AG10803 (cell line): ENCODE measurements at regions not wholly inside any gene's neighbourhood (a gene's known extent, or its start where the extent isn't known, plus 50 kb on each side); places are given as distances from the start of the nearest gene placed in this dataset.

Experiments used
- DNase-seq: peaks from one replicate; pipeline ENCODE4 v3.0.0; 2010; ENCODE audit warnings: low read depth
- H3K4me3 ChIP-seq: 2 replicates; pipeline ENCODE4 v1.5.1; 2011; ENCODE audit warnings: mild to moderate bottlenecking, low read length, control low read depth
- TF ChIP-seq, protein P1 (sequence below): conservative IDR thresholded peaks from 2 replicates; pipeline ENCODE4 v1.5.1; 2011; ENCODE audit warnings: mild to moderate bottlenecking, low read length, control low read depth, inconsistent platforms

DNA sequence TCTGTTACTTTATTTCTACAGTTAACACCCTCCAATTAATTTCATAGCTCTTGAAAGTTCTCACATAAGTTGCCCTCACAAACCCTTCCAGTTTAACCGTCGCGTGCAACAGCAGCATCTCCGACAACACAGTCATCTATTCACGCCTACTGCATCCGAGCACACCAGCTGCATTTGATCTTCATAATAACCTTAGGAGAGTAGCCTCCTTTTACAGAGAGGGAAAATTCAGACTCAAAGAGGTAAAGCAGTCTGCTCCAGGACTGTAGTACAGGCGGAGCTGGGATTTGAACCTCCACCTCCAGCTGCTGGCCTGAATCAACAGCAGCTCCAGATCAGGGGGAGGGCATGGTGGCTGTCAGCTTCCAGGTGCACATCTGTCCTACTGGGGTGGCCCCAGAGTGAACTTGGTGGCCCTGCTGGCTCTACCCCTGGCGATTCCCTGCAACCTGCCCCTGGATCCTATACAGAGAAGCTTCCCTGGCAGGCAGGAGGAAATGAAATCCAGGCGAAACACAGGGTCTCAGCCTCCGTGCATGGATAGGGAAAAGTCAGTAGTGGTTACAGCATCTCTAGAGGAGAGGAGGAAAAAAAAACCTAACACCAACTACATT is 71.6 kb upstream of the UNC5A start:
- DNase-seq: no peak
- H3K4me3 ChIP-seq: no peak overlapping the region

DNA sequence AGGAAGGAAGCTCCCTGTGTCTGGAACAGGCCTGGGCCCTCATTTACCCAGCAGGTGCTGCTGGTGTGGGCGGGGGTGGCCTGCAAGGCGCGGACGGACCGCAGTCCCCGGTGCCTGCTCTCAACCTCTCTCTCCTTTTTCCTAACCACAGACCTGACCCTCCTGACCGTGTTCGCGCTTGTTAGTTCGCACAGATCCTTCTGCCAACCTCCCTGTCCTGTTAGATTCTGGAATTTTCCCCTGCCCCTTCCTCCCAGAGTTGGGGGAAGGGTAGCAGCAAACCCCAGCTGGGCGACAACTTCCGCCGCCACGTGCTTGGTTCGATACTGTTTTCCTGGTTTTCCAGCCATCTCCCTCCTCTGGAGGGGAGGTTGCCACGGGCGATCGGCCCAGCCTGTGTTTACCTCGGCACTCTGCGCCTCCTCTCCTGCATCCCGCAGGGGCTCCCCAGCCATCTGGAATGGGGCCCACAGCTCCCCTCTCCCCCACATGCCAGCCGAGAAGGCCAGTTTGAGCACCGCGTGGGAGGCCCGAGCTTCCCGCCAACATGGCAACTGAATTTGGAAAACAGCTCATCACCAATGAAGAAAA is 70.8 kb upstream of the UNC5A start:
- DNase-seq: no peak
- H3K4me3 ChIP-seq: no peak overlapping the region
- TF ChIP-seq, protein P1, sequence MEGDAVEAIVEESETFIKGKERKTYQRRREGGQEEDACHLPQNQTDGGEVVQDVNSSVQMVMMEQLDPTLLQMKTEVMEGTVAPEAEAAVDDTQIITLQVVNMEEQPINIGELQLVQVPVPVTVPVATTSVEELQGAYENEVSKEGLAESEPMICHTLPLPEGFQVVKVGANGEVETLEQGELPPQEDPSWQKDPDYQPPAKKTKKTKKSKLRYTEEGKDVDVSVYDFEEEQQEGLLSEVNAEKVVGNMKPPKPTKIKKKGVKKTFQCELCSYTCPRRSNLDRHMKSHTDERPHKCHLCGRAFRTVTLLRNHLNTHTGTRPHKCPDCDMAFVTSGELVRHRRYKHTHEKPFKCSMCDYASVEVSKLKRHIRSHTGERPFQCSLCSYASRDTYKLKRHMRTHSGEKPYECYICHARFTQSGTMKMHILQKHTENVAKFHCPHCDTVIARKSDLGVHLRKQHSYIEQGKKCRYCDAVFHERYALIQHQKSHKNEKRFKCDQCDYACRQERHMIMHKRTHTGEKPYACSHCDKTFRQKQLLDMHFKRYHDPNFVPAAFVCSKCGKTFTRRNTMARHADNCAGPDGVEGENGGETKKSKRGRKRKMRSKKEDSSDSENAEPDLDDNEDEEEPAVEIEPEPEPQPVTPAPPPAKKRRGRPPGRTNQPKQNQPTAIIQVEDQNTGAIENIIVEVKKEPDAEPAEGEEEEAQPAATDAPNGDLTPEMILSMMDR: no peak

More for the DNA sequence above, 71.6 kb upstream of the UNC5A start:
- TF ChIP-seq, protein P1: no peak

DNA sequence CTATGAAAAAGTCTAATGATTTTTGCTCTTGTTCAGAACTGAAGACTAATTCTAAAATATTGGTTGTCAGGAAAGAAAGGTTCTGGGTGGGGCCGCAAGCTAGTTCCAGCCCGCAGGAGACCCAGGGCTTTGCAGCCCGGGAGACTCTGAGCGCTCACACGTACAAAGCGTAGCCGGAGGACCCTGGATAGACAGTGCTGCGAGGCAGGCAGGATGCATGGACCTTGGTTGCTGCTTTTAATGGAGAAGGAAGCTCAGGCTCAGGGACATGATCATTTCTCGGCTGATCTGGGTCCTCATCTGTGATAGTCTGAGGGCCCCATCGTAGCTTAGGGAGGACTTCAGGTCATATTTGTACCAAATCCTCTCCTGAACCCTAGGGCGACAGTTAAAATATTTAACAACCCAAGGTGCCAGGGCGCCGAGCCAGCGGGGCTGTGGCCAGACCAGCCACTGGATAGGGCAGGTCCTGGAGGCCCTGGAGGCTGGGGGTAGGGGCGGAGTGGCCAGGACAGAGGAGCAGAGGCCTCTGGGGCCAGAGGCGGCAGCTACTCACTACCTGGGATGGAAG is 70.1 kb upstream of the UNC5A start:
- TF ChIP-seq, protein P1: no peak
- no peak for DNase-seq
- no peak overlapping the region for H3K4me3 ChIP-seq

DNA sequence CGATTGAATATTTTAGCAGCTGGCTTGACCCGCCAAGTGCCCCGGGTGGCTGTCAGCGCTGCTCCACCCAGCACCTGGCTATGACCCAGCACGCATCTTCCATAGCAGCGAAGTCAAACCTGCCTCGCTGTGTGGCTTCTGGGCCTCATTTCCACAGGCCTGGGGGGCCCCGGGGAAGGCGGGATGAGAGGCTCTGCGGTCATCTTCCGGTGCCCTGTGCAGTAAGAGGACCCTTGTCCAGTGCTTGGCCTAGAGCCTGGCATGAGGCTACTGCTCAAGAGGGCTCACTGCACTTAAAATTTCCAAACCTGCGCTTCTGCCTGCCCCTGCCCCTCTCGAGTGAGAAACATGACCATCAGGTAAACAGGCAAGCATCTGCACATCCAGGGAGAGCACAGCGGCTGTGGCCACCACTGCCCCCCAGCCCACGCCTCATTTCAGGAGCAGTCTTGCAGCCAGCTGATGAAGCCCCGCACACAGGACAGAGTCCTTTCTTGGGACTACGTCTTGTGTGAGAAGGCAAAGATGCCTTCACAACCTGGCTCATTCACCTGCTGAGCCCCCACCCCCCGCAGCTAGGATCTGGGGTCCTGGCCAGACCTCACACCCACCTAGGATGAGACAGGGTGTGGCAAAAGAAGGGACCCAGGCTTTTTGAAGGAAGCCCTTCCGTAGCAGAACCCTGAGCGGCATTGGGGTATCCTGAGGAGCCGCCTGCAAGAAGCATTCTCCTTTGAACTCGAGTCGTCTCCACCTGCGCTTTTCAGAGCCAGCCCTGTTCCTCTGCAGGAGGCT is 69.5 kb upstream of the UNC5A start:
- no peak for DNase-seq
- TF ChIP-seq, protein P1: no peak
- H3K4me3 ChIP-seq: no peak overlapping the region

DNA sequence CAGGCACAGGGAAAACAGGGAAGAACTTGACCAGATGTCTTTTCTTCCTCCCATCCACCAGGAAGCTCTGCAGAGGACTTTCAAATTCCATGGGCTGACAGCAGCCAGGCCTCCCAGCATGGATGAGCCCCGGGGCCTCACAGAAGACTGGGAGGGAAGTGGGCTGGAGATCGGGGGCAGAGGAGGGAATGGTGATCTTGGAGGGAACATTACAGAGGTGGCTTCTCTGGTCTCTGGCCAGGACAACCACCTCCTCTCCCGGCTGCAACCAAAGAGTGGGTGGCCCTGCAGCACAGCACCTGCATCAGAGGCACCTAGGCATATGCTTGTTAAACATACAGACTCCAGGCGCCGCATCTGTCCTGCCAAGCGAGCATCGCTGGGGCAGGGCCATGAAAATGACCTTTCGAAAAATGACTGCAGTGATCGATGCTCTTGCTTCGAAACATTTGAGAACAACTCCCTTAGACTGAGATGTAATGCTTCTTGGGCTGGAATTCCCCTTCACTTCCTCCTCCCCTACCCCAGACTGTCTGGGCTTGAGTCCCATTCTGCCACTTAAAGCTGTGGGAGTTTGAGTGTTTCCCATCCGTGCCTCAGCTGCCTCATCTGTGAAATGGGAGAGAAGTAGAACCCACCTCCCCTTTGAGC is 68.7 kb upstream of the UNC5A start:
- DNase-seq: no peak
- H3K4me3 ChIP-seq: no peak overlapping the region
- TF ChIP-seq, protein P1: no peak

DNA sequence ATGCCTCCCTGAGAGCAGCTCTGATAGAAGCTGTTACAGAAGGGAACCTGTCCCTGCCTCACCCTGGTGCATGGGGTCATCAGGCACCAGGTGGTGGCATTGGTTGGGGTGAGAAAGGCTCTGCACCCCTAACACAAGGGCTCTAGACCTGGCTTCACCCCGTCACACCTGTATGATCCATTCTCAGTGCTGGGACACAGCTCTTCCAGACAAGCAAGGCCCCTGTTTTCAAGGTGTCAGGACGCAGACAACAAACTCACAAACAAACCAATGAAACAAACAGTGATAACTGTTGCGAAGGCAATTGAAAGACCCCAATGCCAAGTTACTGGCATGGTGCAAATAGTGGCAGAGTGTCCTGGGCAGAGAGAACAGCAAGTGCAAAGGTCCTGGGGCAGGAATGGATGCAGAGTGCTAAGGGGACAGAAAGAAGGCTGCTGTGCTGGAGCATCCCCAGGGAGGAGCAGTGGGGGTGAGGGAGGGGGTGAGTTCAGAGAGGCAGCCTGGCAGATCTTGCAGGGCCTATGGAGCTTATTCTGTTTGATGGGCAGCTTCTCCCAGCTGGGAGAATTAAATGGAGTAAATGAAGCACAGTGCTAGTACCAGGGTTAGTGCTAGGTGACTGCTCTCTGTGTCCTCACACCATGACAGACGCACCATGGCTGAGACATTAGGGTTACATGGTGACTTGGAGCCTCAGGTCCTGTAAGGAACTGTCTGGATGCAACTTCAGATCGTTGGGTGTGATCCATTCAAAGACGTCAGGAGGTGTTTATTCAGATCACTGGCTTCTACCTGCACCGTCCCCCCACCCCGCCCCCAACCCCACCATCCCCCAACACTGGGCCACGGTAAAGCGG is 67.9 kb upstream of the UNC5A start:
- DNase-seq: no peak
- TF ChIP-seq, protein P1: no peak
- no peak overlapping the region for H3K4me3 ChIP-seq
